Esophagus squamous epithelium (tissue), 4 donors: ENCODE measurements at regions not wholly inside any gene's neighbourhood (a gene's known extent, or its start where the extent isn't known, plus 50 kb on each side); places are given as distances from the start of the nearest gene placed in this dataset.

Experiments
- POLR2A ChIP-seq, 4 donors: fragments of 450-650 bp; IDR thresholded peaks; one replicate each; pipeline ENCODE4 v1.6.1; 2017; ENCODE audit warnings: antibody characterized with exemption in 4 of 4, mild to moderate bottlenecking in 4 of 4, moderate library complexity in 3 of 4
- TF ChIP-seq, protein P1 (sequence below), 6 experiments: fragments of 450-650 bp in 4 of 6; fragments of 200-600 bp in 2 of 6; sonication (generic) in 2 of 6; IDR thresholded peaks; one replicate each; pipeline ENCODE4 v1.5.1; 2016 to 2019; ENCODE audit warnings: antibody characterized with exemption in 6 of 6, mild to moderate bottlenecking in 4 of 6, moderate library complexity in 4 of 6

DNA sequence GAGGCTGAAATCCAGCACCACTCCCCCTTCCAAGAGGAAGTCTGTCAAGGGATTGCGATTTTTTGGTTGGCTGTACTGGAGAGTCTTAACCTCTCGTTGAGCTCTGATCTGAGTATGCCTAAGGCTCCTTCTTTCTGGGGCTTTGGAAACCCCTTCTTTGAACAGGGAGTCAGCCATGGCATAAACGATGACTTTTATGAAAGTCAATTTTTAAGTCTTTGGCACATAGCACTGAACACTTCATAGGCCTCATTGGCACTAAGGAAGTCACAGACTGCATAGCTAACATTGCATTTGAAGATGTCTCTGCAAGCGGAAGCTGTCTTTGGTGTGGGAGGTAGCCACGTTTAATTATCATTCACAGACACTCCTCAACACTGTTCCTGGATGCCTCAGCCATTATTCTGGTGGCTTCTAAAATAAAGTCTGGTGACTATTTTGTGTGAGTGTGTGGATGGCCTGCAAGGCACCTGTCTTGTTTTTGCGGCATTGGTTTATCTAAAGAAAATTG lies 148.2 kb upstream of the NCK2 start:
- TF ChIP-seq, protein P1, sequence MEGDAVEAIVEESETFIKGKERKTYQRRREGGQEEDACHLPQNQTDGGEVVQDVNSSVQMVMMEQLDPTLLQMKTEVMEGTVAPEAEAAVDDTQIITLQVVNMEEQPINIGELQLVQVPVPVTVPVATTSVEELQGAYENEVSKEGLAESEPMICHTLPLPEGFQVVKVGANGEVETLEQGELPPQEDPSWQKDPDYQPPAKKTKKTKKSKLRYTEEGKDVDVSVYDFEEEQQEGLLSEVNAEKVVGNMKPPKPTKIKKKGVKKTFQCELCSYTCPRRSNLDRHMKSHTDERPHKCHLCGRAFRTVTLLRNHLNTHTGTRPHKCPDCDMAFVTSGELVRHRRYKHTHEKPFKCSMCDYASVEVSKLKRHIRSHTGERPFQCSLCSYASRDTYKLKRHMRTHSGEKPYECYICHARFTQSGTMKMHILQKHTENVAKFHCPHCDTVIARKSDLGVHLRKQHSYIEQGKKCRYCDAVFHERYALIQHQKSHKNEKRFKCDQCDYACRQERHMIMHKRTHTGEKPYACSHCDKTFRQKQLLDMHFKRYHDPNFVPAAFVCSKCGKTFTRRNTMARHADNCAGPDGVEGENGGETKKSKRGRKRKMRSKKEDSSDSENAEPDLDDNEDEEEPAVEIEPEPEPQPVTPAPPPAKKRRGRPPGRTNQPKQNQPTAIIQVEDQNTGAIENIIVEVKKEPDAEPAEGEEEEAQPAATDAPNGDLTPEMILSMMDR (IDR thresholded peaks at IDR 0.05) = no peak
- TF ChIP-seq POLR2A (IDR thresholded peaks at IDR 0.05) = no peak
